Activated T-helper 1 cell treated with anti-CD3 and anti-CD28 coated beads, Interleukin-2, amount 50 U/mL, for 16 hours (primary cell): ENCODE measurements at regions not wholly inside any gene's neighbourhood (a gene's known extent, or its start where the extent isn't known, plus 50 kb on each side); places are given as distances from the start of the nearest gene placed in this dataset.

Experiments used
- DNase-seq, 2 donors: peaks; one replicate each; pipeline ENCODE4 v3.0.0-alpha.2; 2020; ENCODE audit warnings: low read depth in 1 of 2, low spot score in 1 of 2

GRCh38 chr7:21084286-21084685 is 297.6 kb upstream of the SP8 start:
- DNase-seq: no peak

- no peak for DNase-seq
Observed at GRCh38 chr7:21086688-21087087, 300.0 kb upstream of the SP8 start.

- DNase-seq: no peak
Observed at GRCh38 chr7:21089653-21090052, 303.0 kb upstream of the SP8 start.

DNA sequence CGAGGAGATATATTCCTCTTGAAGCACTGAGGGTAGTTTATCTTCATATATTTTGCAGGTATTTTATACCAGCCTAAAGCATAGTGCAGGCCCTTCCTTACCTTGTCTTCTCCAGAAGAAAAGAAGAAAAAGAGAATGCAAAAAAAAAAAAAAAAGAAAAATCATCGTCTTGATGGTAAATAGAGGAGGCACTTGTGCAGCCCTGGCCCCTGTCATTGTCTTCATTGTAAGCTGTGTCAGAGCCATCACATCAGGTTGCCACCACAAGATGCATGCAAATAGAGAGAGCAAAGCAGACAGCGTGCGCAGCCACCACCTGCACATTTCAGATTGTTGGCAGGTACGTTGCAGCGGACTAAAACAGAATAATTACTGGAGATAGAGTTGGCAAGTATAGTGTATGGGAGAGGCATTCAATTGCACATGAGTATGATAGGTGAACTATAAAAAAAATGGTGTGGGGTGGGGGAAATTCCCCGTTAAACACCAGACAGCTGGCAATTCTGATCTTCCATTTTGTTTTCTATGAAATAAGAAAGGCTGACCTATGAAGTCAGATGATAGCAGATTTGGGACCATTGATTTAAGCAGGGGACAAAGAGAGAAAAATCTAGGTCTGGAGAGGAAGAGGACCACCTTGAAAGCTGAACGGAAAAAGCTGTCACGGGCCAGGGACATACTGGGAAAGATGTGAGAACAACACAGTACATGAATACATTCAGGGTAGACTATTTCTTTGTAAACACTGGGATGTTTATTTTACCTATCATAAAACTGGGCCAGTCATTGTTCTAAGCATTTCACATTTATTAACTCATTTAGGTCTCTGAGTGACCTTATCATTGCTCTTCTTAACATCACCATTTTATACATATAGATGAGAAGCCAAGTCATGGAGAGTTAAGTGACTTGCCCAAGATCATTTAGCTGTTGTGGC is 306.3 kb upstream of the SP8 start:
- DNase-seq: no peak

- no peak for DNase-seq
Observed at GRCh38 chr7:21094589-21094988, 307.9 kb upstream of the SP8 start.

- no peak for DNase-seq
Observed at GRCh38 chr7:21099432-21099831, 312.7 kb upstream of the SP8 start.

GRCh38 chr7:21099955-21100354 is 313.3 kb upstream of the SP8 start:
- DNase-seq: no peak

- DNase-seq: no peak
Observed at GRCh38 chr7:21101541-21101940, 314.9 kb upstream of the SP8 start.

- no peak for DNase-seq
Observed at GRCh38 chr7:21103426-21104123, 316.9 kb upstream of the SP8 start.

GRCh38 chr7:21104124-21104500 is 317.4 kb upstream of the SP8 start:
- no peak for DNase-seq

- DNase-seq: no peak
Observed at GRCh38 chr7:21106296-21106732, 319.6 kb upstream of the SP8 start.

DNA sequence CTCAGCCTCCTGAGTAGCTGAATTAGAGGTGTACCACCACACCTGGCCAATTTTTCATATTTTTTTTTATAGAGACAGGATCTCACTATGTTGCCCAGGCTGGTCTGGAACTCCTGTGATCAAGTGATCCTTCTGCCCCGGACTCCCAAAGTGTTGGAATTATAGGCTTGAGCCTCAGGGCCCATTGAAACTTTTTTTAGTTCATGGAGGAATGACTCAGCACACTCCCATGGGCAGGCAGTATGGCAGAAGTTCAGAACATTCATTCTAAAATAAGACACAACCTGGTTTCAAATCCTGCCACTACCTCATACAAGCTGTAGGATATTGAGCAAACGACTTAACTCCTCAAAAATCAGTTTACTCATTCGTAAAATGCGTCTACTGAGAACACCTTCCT is 320.4 kb upstream of the SP8 start:
- no peak for DNase-seq

- no peak for DNase-seq
Observed at GRCh38 chr7:21108182-21108581, 319.7 kb upstream of the SP4 start.

- DNase-seq: no peak
Observed at GRCh38 chr7:21113609-21114415, 314.1 kb upstream of the SP4 start.

- DNase-seq: no peak
Observed at GRCh38 chr7:21123586-21123985, 304.3 kb upstream of the SP4 start.

DNA sequence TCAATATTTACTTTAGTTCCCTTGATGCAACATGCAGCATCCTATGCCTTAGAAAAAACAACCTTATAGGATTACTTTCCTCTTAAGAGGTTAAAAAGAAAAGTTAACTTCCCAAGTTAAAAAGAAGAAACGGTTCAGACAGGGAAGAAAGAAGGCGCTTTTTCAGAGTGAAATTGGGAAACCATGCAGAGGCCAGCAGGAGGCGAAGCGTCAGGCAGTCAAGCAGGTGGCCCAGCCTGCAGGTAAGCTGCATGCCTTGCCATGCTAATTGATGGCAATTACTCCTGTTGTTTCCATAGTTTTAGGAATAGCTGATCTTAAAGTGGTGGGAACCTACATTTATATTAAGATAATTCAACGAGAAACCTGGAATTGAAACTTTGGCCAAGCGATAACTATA is 302.6 kb upstream of the SP4 start:
- no peak for DNase-seq

DNA sequence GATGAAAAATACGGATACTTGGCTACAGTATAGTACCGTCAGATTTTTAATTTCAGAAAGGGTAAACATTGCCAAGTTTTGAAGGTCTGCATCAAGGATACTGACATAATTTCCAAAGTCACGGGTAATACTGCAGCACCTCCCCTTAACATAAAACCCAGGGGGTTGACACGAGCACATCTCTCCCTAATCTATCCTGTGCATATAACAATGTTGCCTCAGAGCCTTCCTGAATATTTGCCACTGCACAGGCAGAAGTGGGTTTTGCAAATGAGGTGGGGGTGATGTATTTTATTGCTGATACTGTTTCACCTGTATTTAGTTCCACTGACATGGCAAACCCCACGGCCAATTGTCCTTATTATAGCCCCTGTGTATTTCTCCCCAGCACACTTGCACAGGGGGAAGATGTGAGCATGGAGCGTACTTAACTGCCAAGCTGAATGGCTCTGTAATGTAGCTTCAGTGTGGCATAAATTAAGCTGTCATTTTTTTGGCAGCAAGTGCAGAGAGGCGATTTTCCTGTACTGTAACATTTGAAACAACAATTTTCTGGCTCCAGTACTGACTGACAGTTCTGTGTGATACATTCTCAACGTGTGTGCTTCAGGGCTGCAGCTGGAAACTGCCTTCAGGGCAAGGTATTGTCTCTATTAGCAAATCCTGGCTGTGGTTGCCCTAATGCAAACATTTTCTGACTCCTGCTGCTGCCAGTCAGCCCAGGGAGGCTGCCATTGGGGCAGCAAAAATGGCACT is 299.6 kb upstream of the SP4 start:
- no peak for DNase-seq

GRCh38 chr7:21131897-21132296 is 296.0 kb upstream of the SP4 start:
- no peak for DNase-seq

DNA sequence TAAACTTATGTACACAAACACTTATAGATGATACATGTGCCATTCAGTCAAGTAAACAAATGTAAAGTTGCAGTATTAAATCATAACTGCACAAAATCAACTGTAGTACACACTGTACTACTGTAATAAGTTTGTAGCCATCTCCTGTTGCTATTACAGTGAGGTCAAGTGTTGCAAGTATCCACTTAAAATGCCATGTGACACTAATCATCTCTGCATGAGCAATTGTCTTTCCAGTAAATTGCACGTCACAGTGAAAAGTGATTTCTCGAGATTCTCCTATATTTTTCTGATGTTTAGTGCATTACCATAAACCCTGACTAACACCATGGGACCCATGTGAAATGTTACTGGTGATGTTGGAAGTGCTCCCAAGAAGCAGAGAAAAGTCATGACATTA is 293.3 kb upstream of the SP4 start:
- DNase-seq: no peak

- DNase-seq: no peak
Observed at GRCh38 chr7:21135437-21135836, 292.4 kb upstream of the SP4 start.

DNA sequence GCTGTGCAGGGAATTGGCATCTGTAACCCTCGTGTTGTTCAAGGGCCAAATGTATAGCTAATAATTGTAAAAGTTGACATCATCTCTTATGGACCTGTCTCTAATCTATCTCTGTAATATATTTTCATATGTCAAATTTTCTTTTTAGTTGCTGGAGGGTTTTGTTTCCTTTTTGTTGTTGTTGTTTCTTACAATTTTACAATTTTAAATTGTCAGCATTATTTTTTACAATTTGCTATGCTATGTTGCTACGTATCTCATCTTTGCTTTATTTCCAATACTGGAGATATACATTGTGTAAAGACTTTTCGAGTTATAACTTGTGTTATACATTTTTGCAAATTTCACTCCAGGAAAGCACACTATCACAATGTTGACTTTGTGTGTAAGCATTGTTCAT is 290.2 kb upstream of the SP4 start:
- no peak for DNase-seq
